ENCODE measurements at regions not wholly inside any gene's neighbourhood (a gene's known extent, or its start where the extent isn't known, plus 50 kb on each side); places are given as distances from the start of the nearest gene placed in this dataset.

DNA sequence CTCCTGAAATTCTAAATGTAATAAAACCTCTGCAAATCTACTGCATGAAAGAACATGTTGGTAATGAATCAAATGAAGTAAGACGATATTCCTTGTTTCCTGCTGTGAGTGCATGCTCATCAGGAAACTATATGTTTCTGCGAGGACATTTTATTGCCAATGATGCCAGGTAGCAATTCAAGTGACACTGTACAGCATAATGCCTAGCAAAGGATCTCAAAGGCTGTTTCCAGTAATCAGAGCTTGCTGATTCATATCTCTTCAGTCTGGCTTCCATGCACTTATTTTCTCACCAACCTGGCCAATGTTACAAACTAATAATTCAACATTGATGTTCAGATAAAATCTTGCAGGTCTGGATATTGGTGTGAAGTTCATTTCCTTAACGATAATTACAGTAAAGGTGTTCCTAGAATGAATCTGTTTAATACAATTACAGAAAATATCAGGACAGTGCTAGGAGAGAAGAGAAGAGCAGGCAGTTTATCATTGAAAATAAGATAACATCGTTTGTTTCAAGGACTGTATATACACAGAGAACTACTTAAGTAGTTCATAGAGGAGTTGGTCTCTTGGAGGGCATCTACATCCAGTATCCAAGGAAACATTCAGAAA lies 568.5 kb upstream of the SOX11 start:
- DNase-seq (ENCODE audit: low read depth, low spot score), result no peak
- Histone ChIP-seq H3K4me2 (ENCODE audit: control insufficient read depth, insufficient read depth) (no peak overlapping the region), H4K20me1 (ENCODE audit: control insufficient read depth, insufficient read depth) (no peaks in the 10 kb centered on the region), H3K9ac (ENCODE audit: control insufficient read depth, insufficient read depth, low read length) (no peak overlapping the region), H3K4me3 (no peak overlapping the region), H3K4me1 (ENCODE audit: control insufficient read depth, insufficient read depth, low read length) (no peaks in the 10 kb centered on the region), H3K9me3 (replicated peaks; ENCODE audit: control insufficient read depth, insufficient read depth, low read length) (no peaks in the 10 kb centered on the region), H2AFZ (ENCODE audit: control insufficient read depth, low read depth, low read length) (no peak overlapping the region), H3K27me3 (replicated peaks in 1 of 2; ENCODE audit: control insufficient read depth in 2 of 2, insufficient read depth in 2 of 2, low read length in 1 of 2) (no peaks in the 10 kb centered on the region), H3K36me3 (ENCODE audit: control insufficient read depth in 2 of 2, insufficient read depth in 2 of 2, low read length in 1 of 2) (no peaks in the 10 kb centered on the region), H3K27ac (ENCODE audit: control insufficient read depth, insufficient read depth) (no peak overlapping the region), H3K79me2 (ENCODE audit: control insufficient read depth, insufficient read depth, low read length) (no peaks in the 10 kb centered on the region)
- no TSS peak for BruUV-seq (replicated peaks)
- TF ChIP-seq RBBP5 (conservative IDR thresholded peaks at IDR 0.05), result no peak
- TF ChIP-seq ZBTB33 (IDR thresholded peaks at IDR 0.05), result no peak
- TF ChIP-seq RB1 (IDR thresholded peaks at IDR 0.05; ENCODE audit: borderline replicate concordance), result no peak
- TF ChIP-seq SIN3A (IDR thresholded peaks at IDR 0.05; ENCODE audit: low read depth, low read length), result no peak
- TF ChIP-seq MTA2 (IDR thresholded peaks at IDR 0.05; ENCODE audit: low read depth), result no peak
- no peak for TF ChIP-seq MLLT1 (IDR thresholded peaks at IDR 0.05)
- TF ChIP-seq YBX1 (IDR thresholded peaks at IDR 0.05), result no peak
- no peak for TF ChIP-seq EGR1 (IDR thresholded peaks at IDR 0.05; ENCODE audit: borderline replicate concordance in 1 of 2, low read depth in 2 of 2, low read length in 2 of 2)
- no peak for TF ChIP-seq KAT2A (conservative IDR thresholded peaks at IDR 0.05; ENCODE audit: control insufficient read depth, low read depth, low read length)
- TF ChIP-seq PKNOX1 (IDR thresholded peaks at IDR 0.05), result no peak
- TF ChIP-seq POLR2AphosphoS2 (IDR thresholded peaks at IDR 0.05; ENCODE audit: low read depth, low read length), result no peak
- TF ChIP-seq KLF5 (IDR thresholded peaks at IDR 0.05; ENCODE audit: partially characterized antibody), result no peak
- TF ChIP-seq TAF1 (IDR thresholded peaks at IDR 0.05; ENCODE audit: borderline replicate concordance, low read depth, low read length), result no peak
- no peak for TF ChIP-seq FOS (IDR thresholded peaks at IDR 0.05; ENCODE audit: borderline replicate concordance, extremely low read depth, insufficient read length)
- TF ChIP-seq SP1 (IDR thresholded peaks at IDR 0.05; ENCODE audit: low read depth, low read length), result no peak
- ChIA-PET CTCF (no interaction called here), RAD21 (ENCODE audit: unreplicated experiment) (no interaction called here), POLR2A (no interaction called here), SMC1A (ENCODE audit: uncharacterized antibody, unreplicated experiment) (no interaction called here)
- no peak for ATAC-seq
- 21% methylated on average over 4 of the region's 4 CpGs for WGBS (ENCODE audit: insufficient coverage, insufficient replicate concordance, low lambda C conversion rate, missing lambda C conversion rate)
- in situ Hi-C loops (cut with MboI) (no loop called here), intact Hi-C loops (cut with micrococcal nuclease; ENCODE audit: unreplicated experiment) (no loop called here)
- FAIRE-seq, result no peak

All from GM12878 (cell line).